ENCODE measurements at regions not wholly inside any gene's neighbourhood (a gene's known extent, or its start where the extent isn't known, plus 50 kb on each side); places are given as distances from the start of the nearest gene placed in this dataset.

GRCh38 chr5:168168978-168169698, 122.3 kb upstream of the WWC1 start:
- no peak overlapping the region for H3K4me3 ChIP-seq
- no peak for ATAC-seq
- intact Hi-C loops (cut with DNase I), result no loop called here
- no peak overlapping the region for H3K27ac ChIP-seq
- no peaks in the 10 kb centered on the region for H3K27me3 ChIP-seq
- WGBS, 2 donors, result 70 to 73% methylated on average over 13 of the region's 13 CpGs
- no peak for DNase-seq
- TF ChIP-seq POLR2A (IDR thresholded peaks at IDR 0.05), result no peak
- TF ChIP-seq, protein P1, sequence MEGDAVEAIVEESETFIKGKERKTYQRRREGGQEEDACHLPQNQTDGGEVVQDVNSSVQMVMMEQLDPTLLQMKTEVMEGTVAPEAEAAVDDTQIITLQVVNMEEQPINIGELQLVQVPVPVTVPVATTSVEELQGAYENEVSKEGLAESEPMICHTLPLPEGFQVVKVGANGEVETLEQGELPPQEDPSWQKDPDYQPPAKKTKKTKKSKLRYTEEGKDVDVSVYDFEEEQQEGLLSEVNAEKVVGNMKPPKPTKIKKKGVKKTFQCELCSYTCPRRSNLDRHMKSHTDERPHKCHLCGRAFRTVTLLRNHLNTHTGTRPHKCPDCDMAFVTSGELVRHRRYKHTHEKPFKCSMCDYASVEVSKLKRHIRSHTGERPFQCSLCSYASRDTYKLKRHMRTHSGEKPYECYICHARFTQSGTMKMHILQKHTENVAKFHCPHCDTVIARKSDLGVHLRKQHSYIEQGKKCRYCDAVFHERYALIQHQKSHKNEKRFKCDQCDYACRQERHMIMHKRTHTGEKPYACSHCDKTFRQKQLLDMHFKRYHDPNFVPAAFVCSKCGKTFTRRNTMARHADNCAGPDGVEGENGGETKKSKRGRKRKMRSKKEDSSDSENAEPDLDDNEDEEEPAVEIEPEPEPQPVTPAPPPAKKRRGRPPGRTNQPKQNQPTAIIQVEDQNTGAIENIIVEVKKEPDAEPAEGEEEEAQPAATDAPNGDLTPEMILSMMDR (IDR thresholded peaks at IDR 0.05), result no peak
- peaks cover 8% of the 10 kb centered on the region for H3K4me1 ChIP-seq
- H3K36me3 ChIP-seq (replicated peaks in 1 of 2; ENCODE audit: insufficient read depth in 1 of 2, low read depth in 2 of 2), result no peaks in the 10 kb centered on the region
- no peaks in the 10 kb centered on the region for H3K9me3 ChIP-seq

GRCh38 chr5:168169791-168170190, 121.7 kb upstream of the WWC1 start:
- no peak overlapping the region for H3K27ac ChIP-seq
- H3K36me3 ChIP-seq (replicated peaks in 1 of 2; ENCODE audit: insufficient read depth in 1 of 2, low read depth in 2 of 2), result no peaks in the 10 kb centered on the region
- no peaks in the 10 kb centered on the region for H3K27me3 ChIP-seq
- intact Hi-C loops (cut with DNase I), result no loop called here
- TF ChIP-seq POLR2A (IDR thresholded peaks at IDR 0.05), result no peak
- TF ChIP-seq, protein P1 (IDR thresholded peaks at IDR 0.05), result no peak
- ATAC-seq (no peak), DNase-seq (no peak)
- peaks cover 1% of the 10 kb centered on the region for H3K4me1 ChIP-seq
- H3K4me3 ChIP-seq, result no peak overlapping the region
- H3K9me3 ChIP-seq, result no peaks in the 10 kb centered on the region

DNA sequence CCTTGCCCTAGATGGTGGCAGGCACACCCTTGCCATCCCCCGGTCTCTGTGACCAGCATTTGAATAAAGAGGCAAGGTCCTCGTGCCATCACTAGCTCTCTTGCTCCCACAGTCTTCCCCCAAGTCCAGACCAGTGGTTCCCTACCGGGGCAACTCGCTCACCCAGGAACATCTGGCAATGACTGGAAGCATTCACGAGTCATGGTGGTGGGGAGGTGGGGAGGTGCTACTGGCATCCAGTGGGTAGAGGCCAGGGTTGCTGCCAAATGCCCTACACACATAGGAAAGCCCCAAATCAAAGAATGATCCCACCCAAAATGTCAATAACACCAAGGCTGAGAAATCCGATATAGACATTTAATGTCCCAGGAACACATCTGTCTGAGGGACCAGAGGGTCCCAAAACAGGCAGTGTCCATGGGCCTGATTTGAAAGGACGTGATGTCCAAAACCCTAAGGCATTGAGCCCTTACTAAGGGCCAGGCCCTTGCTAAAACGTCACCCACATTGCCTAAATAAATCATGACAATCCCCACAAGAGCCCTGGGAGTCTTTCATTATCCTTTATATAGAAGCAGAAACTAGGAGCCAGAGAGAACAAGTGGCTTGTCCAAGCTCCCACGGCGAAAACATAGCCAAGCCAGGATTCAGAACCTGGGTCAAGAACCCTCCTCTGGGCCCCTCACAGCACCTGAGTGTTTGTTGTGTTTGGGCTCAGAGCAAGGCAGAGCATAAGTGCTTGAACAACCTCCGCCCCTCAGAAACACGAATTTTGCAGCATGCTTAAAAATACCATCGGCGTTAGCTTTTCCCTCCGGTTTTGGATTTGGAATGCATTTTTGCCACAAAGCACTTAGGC, 119.3 kb upstream of the WWC1 start:
- TF ChIP-seq, protein P1 (IDR thresholded peaks at IDR 0.05), result no peak
- no peak for TF ChIP-seq POLR2A (IDR thresholded peaks at IDR 0.05)
- Histone ChIP-seq H3K36me3 (replicated peaks in 1 of 2; ENCODE audit: insufficient read depth in 1 of 2, low read depth in 2 of 2) (no peaks in the 10 kb centered on the region), H3K27ac (no peak overlapping the region), H3K27me3 (no peaks in the 10 kb centered on the region), H3K9me3 (no peaks in the 10 kb centered on the region), H3K4me3 (no peak overlapping the region), H3K4me1 (no peaks in the 10 kb centered on the region)
- ATAC-seq (no peak), DNase-seq (no peak)
- intact Hi-C loops (cut with DNase I), result no loop called here
- WGBS, 2 donors, result 77 to 81% methylated on average over 15 of the region's 15 CpGs

DNA sequence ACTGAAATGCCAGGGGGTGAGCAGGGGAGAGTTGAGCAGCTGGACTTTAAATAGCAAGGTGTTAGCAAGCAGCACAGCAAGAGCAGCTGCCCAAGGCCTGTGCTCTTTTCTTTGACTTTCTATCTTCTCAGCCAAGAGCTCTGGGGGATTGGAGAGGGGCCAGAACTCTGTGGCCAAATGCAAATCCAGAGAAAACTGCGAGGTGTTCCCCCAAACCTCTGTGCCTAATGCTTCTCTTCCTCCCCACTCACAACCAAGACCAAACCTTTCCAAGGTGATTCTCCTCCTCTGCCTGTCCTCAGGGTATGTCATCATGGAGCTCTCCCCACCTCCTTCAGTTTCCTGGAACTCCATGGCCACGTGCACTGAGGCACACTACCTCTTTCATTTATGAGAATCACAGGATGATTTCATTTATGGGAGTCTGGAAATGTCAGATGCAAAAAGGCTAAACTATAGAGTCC, 118.7 kb upstream of the WWC1 start:
- no peak overlapping the region for H3K4me3 ChIP-seq
- intact Hi-C loops (cut with DNase I), result no loop called here
- no peaks in the 10 kb centered on the region for H3K27me3 ChIP-seq
- no peak overlapping the region for H3K27ac ChIP-seq
- TF ChIP-seq POLR2A (IDR thresholded peaks at IDR 0.05), result no peak
- ATAC-seq, result no peak
- H3K36me3 ChIP-seq (replicated peaks in 1 of 2; ENCODE audit: insufficient read depth in 1 of 2, low read depth in 2 of 2), result no peaks in the 10 kb centered on the region
- no peaks in the 10 kb centered on the region for H3K4me1 ChIP-seq
- no peaks in the 10 kb centered on the region for H3K9me3 ChIP-seq
- 73 to 76% methylated on average over 2 of the region's 2 CpGs for WGBS, 2 donors
- no peak for DNase-seq

DNA sequence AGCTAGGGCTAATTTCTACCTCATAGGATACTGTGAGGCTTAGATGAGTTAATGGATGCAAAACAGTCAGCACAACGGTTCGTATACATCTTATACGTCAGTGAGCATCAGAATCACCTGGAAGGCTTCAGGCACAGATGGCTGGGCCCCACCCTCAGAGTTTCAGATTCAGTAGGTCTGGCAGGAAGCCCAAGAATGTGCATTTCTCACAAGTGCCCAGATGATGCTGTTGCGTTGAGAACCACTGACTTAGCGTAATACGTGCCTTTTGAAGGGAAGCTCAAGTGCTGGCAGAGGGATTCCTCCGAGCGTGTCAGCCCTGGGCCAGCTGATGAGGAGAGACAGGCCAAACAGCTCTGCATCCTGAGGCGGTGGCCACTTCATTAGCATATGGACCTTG, 117.1 kb upstream of the WWC1 start:
- intact Hi-C loops (cut with DNase I), result no loop called here
- no peak for DNase-seq
- Histone ChIP-seq H3K4me1 (no peaks in the 10 kb centered on the region), H3K4me3 (no peak overlapping the region), H3K9me3 (no peaks in the 10 kb centered on the region), H3K27me3 (no peaks in the 10 kb centered on the region), H3K27ac (no peak overlapping the region), H3K36me3 (replicated peaks in 1 of 2; ENCODE audit: insufficient read depth in 1 of 2, low read depth in 2 of 2) (no peaks in the 10 kb centered on the region)
- no peak for ATAC-seq
- TF ChIP-seq POLR2A (IDR thresholded peaks at IDR 0.05), result no peak
- TF ChIP-seq, protein P1 (IDR thresholded peaks at IDR 0.05), result no peak
- WGBS, 2 donors, result 84 to 96% methylated on average over 6 to 9 of the region's 9 CpGs
